Endodermal cell (in vitro differentiated cells): ENCODE measurements at regions not wholly inside any gene's neighbourhood (a gene's known extent, or its start where the extent isn't known, plus 50 kb on each side); places are given as distances from the start of the nearest gene placed in this dataset.

Experiments used
- DNase-seq: peaks from one replicate; pipeline ENCODE4 v3.0.0-alpha.2; 2017
- H3K27ac ChIP-seq: 2 replicates; pipeline ENCODE4 v1.5.1; 2013; ENCODE audit warnings: mild to moderate bottlenecking, low read depth, low read length, moderate library complexity
- H3K27me3 ChIP-seq: 2 replicates; pipeline ENCODE4 v1.6.1; 2013; ENCODE audit warnings: mild to moderate bottlenecking, low read length, moderate library complexity; ENCODE audit not compliant: insufficient read depth, control insufficient read depth, poor library complexity, severe bottlenecking
- H3K36me3 ChIP-seq: 2 replicates; pipeline ENCODE4 v1.7.0; 2013; ENCODE audit warnings: mild to moderate bottlenecking, low read length, moderate library complexity; ENCODE audit not compliant: control insufficient read depth, insufficient read depth
- H3K4me1 ChIP-seq: one replicate; pipeline ENCODE4 v1.7.0; 2013; ENCODE audit warnings: low read length; ENCODE audit not compliant: control insufficient read depth, insufficient read depth
- H3K4me3 ChIP-seq: 2 replicates; pipeline ENCODE4 v1.5.1; 2013; ENCODE audit warnings: mild to moderate bottlenecking, low read length, moderate library complexity
- H3K9ac ChIP-seq: 2 replicates; pipeline ENCODE4 v1.6.1; 2013; ENCODE audit warnings: mild to moderate bottlenecking, low read length, moderate library complexity; ENCODE audit not compliant: poor library complexity, severe bottlenecking; ENCODE audit errors: extremely low read depth
- H3K9me3 ChIP-seq: 2 replicates; pipeline ENCODE4 v1.6.1; 2013; ENCODE audit warnings: mild to moderate bottlenecking, low read length, moderate library complexity; ENCODE audit not compliant: control insufficient read depth
- H3K27ac Mint-ChIP-seq: 2 replicates; pipeline ENCODE4 v1.8.0; 2020; ENCODE audit warnings: mixed read lengths
- H3K27me3 Mint-ChIP-seq: 2 replicates; pipeline ENCODE4 v1.8.0; 2021; ENCODE audit warnings: mild to moderate bottlenecking, mixed read lengths; ENCODE audit not compliant: insufficient read depth
- H3K36me3 Mint-ChIP-seq: 2 replicates; pipeline ENCODE4 v1.8.0; 2020; ENCODE audit warnings: low read depth, mixed read lengths
- H3K4me1 Mint-ChIP-seq: 2 replicates; pipeline ENCODE4 v1.8.0; 2020; ENCODE audit warnings: mixed read lengths
- H3K4me3 Mint-ChIP-seq: 2 replicates; pipeline ENCODE4 v1.8.0; 2020; ENCODE audit warnings: mild to moderate bottlenecking, moderate library complexity, mixed read lengths
- H3K9me3 Mint-ChIP-seq: 2 replicates; pipeline ENCODE4 v1.8.0; 2020; ENCODE audit warnings: mild to moderate bottlenecking, mixed read lengths
- WGBS, 2 experiments: methylation state at CpG; one replicate each; pipeline versions ENCODE4 v1.1.5 to v1.1.7; 2013; ENCODE audit warnings: missing lambda C conversion rate in 2 of 2, mixed read lengths in 1 of 2; ENCODE audit not compliant: insufficient coverage in 1 of 2, insufficient read length in 1 of 2; 5-methylcytosine and 5-hydroxymethylcytosine counted together
- TF ChIP-seq, protein P1 (sequence below): fragments of 200-600 bp; sonication (generic); conservative IDR thresholded peaks from 2 replicates; pipeline ENCODE4 v1.5.0; 2021; ENCODE audit warnings: antibody characterized with exemption, mild to moderate bottlenecking

- DNase-seq = no peak
- Mint-ChIP-seq H3K4me1 (peaks cover 29% of the 10 kb centered on the region), H3K27ac (no peak overlapping the region), H3K36me3 (no peaks in the 10 kb centered on the region), H3K9me3 (no peaks in the 10 kb centered on the region), H3K27me3 (peaks cover 27% of the 10 kb centered on the region), H3K4me3 (no peak overlapping the region)
- no peak overlapping the region for H3K4me3 ChIP-seq
- H3K36me3 ChIP-seq = no peaks in the 10 kb centered on the region
- H3K4me1 ChIP-seq = peaks cover 2% of the 10 kb centered on the region
- no peak overlapping the region for H3K9ac ChIP-seq
- TF ChIP-seq, protein P1, sequence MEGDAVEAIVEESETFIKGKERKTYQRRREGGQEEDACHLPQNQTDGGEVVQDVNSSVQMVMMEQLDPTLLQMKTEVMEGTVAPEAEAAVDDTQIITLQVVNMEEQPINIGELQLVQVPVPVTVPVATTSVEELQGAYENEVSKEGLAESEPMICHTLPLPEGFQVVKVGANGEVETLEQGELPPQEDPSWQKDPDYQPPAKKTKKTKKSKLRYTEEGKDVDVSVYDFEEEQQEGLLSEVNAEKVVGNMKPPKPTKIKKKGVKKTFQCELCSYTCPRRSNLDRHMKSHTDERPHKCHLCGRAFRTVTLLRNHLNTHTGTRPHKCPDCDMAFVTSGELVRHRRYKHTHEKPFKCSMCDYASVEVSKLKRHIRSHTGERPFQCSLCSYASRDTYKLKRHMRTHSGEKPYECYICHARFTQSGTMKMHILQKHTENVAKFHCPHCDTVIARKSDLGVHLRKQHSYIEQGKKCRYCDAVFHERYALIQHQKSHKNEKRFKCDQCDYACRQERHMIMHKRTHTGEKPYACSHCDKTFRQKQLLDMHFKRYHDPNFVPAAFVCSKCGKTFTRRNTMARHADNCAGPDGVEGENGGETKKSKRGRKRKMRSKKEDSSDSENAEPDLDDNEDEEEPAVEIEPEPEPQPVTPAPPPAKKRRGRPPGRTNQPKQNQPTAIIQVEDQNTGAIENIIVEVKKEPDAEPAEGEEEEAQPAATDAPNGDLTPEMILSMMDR = no peak
- H3K27ac ChIP-seq = no peak overlapping the region
- WGBS, 2 experiments = 85 to 95% methylated on average over 2 to 4 of the region's 4 CpGs
- no peaks in the 10 kb centered on the region for H3K27me3 ChIP-seq
- H3K9me3 ChIP-seq = no peaks in the 10 kb centered on the region
These were observed 57.2 kb upstream of the ARID5B start for GRCh38 chr10:61844116-61844822.

GRCh38 chr10:61845196-61845949 is 56.1 kb upstream of the ARID5B start:
- whole genome bisulfite sequencing, 2 experiments = 98% methylated on average over 2 of the region's 2 CpGs; no CpG with 5 or more reads in 1 of the 2 experiments

DNA sequence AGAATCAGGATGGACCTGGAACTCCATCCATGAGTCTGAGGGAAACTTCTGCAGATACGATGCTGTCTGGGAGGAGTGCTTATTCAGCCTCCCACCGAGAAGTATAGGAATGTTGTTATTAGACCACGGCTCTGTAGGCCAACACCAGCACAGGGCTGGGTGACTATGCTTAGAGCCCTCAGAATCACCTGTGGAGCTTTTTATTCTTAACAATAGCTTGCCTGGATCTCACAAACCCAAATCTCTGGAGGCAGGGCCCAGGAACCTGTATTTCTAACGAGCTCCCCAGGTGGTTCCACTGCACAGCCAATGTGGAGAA is 55.6 kb upstream of the ARID5B start:
- Mint-ChIP-seq H3K9me3 (no peaks in the 10 kb centered on the region), H3K27me3 (peaks cover 40% of the 10 kb centered on the region), H3K36me3 (no peaks in the 10 kb centered on the region), H3K4me1 (peaks cover 29% of the 10 kb centered on the region), H3K27ac (no peak overlapping the region), H3K4me3 (no peak overlapping the region)
- Histone ChIP-seq H3K27me3 (no peaks in the 10 kb centered on the region), H3K27ac (no peak overlapping the region), H3K36me3 (no peaks in the 10 kb centered on the region), H3K4me1 (no peaks in the 10 kb centered on the region), H3K9me3 (no peaks in the 10 kb centered on the region), H3K4me3 (no peak overlapping the region), H3K9ac (no peak overlapping the region)
- WGBS, 2 experiments = 78 to 79% methylated on average over 3 to 4 of the region's 4 CpGs
- peak; percentile 64 for DNase-seq
- TF ChIP-seq, protein P1 = no peak

More at GRCh38 chr10:61845196-61845949, 56.1 kb upstream of the ARID5B start:
- Histone ChIP-seq H3K9me3 (no peaks in the 10 kb centered on the region), H3K27ac (no peak overlapping the region), H3K36me3 (no peaks in the 10 kb centered on the region), H3K4me1 (no peaks in the 10 kb centered on the region), H3K27me3 (no peaks in the 10 kb centered on the region), H3K4me3 (no peak overlapping the region), H3K9ac (no peak overlapping the region)
- Mint-ChIP-seq H3K27me3 (peaks cover 34% of the 10 kb centered on the region), H3K36me3 (no peaks in the 10 kb centered on the region), H3K27ac (no peak overlapping the region), H3K4me3 (no peak overlapping the region), H3K4me1 (peaks cover 29% of the 10 kb centered on the region), H3K9me3 (no peaks in the 10 kb centered on the region)
- TF ChIP-seq, protein P1 = no peak
- peak; percentile 58 for DNase-seq
